IMR-90 (cell line): ENCODE measurements at regions not wholly inside any gene's neighbourhood (a gene's known extent, or its start where the extent isn't known, plus 50 kb on each side); places are given as distances from the start of the nearest gene placed in this dataset.

Experiments used
- BHLHE40 ChIP-seq: fragments of 150-350 bp; IDR thresholded peaks from 2 replicates; pipeline ENCODE4 v1.6.1; 2016; ENCODE audit warnings: mild to moderate bottlenecking, low read depth, low read length
- CEBPB ChIP-seq: IDR thresholded peaks from 2 replicates; pipeline ENCODE4 v1.6.1; 2012; ENCODE audit warnings: low read depth, low read length, improper control_type of control experiment
- FOS ChIP-seq: fragments of 150-350 bp; IDR thresholded peaks from 2 replicates; pipeline ENCODE4 v1.6.1; 2016; ENCODE audit warnings: low read depth, low read length
- MAZ ChIP-seq: IDR thresholded peaks from 2 replicates; pipeline ENCODE4 v1.6.1; 2012; ENCODE audit warnings: low read depth, mild to moderate bottlenecking, low read length, improper control_type of control experiment, moderate library complexity, borderline replicate concordance
- MXI1 ChIP-seq: IDR thresholded peaks from 2 replicates; pipeline ENCODE4 v1.6.1; 2012; ENCODE audit warnings: low read depth, mild to moderate bottlenecking, low read length, moderate library complexity, borderline replicate concordance
- NFE2L2 ChIP-seq: fragments of 150-350 bp; IDR thresholded peaks from 2 replicates; pipeline ENCODE4 v1.6.1; 2016; ENCODE audit warnings: low read depth, mild to moderate bottlenecking, low read length
- POLR2A ChIP-seq: IDR thresholded peaks from 2 replicates; pipeline ENCODE4 v1.6.1; 2012; ENCODE audit warnings: mild to moderate bottlenecking, low read depth, low read length
- RAD21 ChIP-seq: IDR thresholded peaks from 2 replicates; pipeline ENCODE4 v1.6.1; 2012; ENCODE audit warnings: low read length, improper control_type of control experiment
- RCOR1 ChIP-seq: IDR thresholded peaks from 2 replicates; pipeline ENCODE4 v1.6.1; 2012; ENCODE audit warnings: mild to moderate bottlenecking, low read length, improper control_type of control experiment; ENCODE audit not compliant: insufficient replicate concordance
- RFX5 ChIP-seq: IDR thresholded peaks from 2 replicates; pipeline ENCODE4 v1.8.0; 2012; ENCODE audit warnings: low read depth, mild to moderate bottlenecking, low read length, moderate library complexity
- SMC3 ChIP-seq: fragments of 150-350 bp; IDR thresholded peaks from 2 replicates; pipeline ENCODE4 v1.6.1; 2016; ENCODE audit warnings: low read depth, mild to moderate bottlenecking, antibody characterized with exemption, low read length, moderate library complexity
- TF ChIP-seq, protein P1 (sequence below): conservative IDR thresholded peaks from 2 replicates; pipeline ENCODE4 v1.5.1; 2012; ENCODE audit warnings: mild to moderate bottlenecking, low read depth, low read length, improper control_type of control experiment
- TF ChIP-seq, protein P2 (sequence below): fragments of 150-350 bp; IDR thresholded peaks from 2 replicates; pipeline ENCODE4 v1.6.1; 2017; ENCODE audit warnings: mild to moderate bottlenecking, antibody characterized with exemption, low read length, low read depth

DNA sequence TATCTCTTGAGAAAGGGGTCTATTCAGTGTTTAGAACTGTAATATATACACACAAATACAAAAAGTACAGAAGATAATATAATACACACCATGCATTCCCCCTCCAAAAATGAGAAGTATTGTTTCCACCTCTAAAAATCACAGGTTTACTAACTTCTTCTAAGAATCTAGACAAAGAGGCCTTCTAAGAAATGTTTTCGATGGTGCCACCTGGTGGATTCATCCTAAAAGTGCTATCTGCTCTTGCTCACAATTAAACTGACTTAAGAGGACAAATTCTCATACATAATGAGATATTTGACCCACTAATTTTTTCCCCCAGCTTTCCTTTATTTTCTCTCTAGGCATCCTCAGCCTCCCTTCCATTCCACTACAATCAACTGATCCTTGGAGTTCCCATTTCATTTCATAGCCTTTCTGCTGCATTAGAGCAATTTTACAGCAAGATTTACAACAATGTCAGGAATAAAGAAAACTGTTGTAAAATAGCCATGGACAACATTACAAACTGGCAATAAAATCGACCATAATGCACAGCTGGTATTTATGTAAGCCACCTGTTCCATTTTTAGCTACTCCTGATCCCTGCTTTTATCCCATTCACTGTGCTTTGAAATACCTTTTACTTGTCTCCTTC is 124.6 kb downstream of the ARRDC4 start:
- TF ChIP-seq, protein P1, sequence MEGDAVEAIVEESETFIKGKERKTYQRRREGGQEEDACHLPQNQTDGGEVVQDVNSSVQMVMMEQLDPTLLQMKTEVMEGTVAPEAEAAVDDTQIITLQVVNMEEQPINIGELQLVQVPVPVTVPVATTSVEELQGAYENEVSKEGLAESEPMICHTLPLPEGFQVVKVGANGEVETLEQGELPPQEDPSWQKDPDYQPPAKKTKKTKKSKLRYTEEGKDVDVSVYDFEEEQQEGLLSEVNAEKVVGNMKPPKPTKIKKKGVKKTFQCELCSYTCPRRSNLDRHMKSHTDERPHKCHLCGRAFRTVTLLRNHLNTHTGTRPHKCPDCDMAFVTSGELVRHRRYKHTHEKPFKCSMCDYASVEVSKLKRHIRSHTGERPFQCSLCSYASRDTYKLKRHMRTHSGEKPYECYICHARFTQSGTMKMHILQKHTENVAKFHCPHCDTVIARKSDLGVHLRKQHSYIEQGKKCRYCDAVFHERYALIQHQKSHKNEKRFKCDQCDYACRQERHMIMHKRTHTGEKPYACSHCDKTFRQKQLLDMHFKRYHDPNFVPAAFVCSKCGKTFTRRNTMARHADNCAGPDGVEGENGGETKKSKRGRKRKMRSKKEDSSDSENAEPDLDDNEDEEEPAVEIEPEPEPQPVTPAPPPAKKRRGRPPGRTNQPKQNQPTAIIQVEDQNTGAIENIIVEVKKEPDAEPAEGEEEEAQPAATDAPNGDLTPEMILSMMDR = peak; percentile 71
- TF ChIP-seq POLR2A = no peak
- TF ChIP-seq RCOR1 = no peak
- TF ChIP-seq, protein P2, sequence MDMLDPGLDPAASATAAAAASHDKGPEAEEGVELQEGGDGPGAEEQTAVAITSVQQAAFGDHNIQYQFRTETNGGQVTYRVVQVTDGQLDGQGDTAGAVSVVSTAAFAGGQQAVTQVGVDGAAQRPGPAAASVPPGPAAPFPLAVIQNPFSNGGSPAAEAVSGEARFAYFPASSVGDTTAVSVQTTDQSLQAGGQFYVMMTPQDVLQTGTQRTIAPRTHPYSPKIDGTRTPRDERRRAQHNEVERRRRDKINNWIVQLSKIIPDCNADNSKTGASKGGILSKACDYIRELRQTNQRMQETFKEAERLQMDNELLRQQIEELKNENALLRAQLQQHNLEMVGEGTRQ = no peak
- TF ChIP-seq RAD21 = peak; percentile 64
- no peak for TF ChIP-seq BHLHE40
- TF ChIP-seq NFE2L2 = no peak
- TF ChIP-seq MAZ = no peak
- no peak for TF ChIP-seq CEBPB
- TF ChIP-seq FOS = no peak
- peak; percentile 72 for TF ChIP-seq SMC3
- TF ChIP-seq RFX5 = no peak
- TF ChIP-seq MXI1 = no peak
